ENCODE measurements at regions not wholly inside any gene's neighbourhood (a gene's known extent, or its start where the extent isn't known, plus 50 kb on each side); places are given as distances from the start of the nearest gene placed in this dataset.

DNA sequence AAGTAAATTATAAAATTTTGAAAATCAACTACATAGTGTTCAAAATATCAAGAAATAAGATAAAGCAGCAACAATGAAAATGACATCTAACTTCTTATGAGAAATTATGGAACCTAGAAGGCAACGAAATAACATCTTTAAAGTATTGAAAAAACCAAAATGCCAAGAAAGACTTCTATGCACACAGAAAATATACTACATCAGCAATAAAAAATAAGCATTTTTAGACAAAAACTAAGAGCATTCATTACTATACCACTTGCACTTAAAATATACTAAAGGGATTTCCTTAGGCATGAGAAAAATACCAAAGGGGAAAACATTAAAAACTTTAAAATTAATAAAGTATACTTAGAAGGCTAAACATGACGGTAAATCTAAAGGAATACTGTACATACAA, 556.3 kb downstream of the NUP35 start:
- H3K4me1 Mint-ChIP-seq, result no peaks in the 10 kb centered on the region
- no peaks in the 10 kb centered on the region for H3K27me3 Mint-ChIP-seq (ENCODE audit: low read depth)
- peaks cover 7% of the 10 kb centered on the region for H3K9me3 Mint-ChIP-seq
- no peak overlapping the region for H3K27ac Mint-ChIP-seq (ENCODE audit: unreplicated experiment)
- DNase-seq (ENCODE audit: low read depth, low spot score), result no peak
- TF ChIP-seq, protein P1, sequence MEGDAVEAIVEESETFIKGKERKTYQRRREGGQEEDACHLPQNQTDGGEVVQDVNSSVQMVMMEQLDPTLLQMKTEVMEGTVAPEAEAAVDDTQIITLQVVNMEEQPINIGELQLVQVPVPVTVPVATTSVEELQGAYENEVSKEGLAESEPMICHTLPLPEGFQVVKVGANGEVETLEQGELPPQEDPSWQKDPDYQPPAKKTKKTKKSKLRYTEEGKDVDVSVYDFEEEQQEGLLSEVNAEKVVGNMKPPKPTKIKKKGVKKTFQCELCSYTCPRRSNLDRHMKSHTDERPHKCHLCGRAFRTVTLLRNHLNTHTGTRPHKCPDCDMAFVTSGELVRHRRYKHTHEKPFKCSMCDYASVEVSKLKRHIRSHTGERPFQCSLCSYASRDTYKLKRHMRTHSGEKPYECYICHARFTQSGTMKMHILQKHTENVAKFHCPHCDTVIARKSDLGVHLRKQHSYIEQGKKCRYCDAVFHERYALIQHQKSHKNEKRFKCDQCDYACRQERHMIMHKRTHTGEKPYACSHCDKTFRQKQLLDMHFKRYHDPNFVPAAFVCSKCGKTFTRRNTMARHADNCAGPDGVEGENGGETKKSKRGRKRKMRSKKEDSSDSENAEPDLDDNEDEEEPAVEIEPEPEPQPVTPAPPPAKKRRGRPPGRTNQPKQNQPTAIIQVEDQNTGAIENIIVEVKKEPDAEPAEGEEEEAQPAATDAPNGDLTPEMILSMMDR (conservative IDR thresholded peaks at IDR 0.05), result no peak
- no peaks in the 10 kb centered on the region for H3K36me3 Mint-ChIP-seq (ENCODE audit: low read depth)
- H3K4me3 Mint-ChIP-seq, result no peak overlapping the region

DNA sequence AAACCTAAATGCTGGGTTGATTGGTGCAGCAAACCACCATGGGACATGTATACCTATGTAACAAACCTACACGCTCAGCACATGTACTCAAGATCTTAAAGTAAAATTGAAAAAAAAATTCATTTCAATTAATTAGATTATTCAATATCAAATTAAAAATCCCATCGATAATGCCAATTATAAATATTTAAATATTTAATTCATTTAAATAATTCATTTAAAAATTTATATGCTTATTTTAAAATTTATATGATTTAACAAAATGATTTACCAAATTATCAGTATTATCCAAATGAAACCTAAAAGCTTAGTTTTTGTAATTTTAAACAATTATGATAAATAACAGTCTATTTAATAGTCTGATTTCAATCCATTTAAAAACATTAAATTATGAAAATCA, 560.4 kb downstream of the NUP35 start:
- no peak overlapping the region for H3K4me3 Mint-ChIP-seq
- H3K27me3 Mint-ChIP-seq (ENCODE audit: low read depth), result no peaks in the 10 kb centered on the region
- H3K36me3 Mint-ChIP-seq (ENCODE audit: low read depth), result no peaks in the 10 kb centered on the region
- H3K9me3 Mint-ChIP-seq, result peaks cover 11% of the 10 kb centered on the region
- no peak overlapping the region for H3K27ac Mint-ChIP-seq (ENCODE audit: unreplicated experiment)
- DNase-seq (ENCODE audit: low read depth, low spot score), result no peak
- TF ChIP-seq, protein P1 (conservative IDR thresholded peaks at IDR 0.05), result no peak
- H3K4me1 Mint-ChIP-seq, result no peaks in the 10 kb centered on the region

DNA sequence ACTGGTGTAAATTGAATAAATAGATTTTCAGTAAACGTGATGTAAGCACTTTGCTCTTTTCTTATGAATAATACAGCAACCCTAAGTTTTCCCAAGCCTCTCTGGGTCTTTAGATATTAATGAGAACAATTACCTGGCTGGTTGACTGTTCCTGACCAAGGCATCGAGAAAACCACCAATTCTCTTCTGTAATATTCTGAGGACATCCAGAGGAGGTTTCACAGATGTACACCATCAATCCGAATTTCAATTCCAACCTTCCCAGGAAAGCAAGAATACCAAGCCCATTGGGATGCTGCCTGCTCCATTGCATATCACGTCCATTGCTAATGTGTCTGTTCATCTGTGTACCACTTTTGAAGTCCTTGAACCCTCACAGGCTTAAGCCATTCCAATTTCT, 571.8 kb downstream of the NUP35 start:
- TF ChIP-seq, protein P1 (conservative IDR thresholded peaks at IDR 0.05), result no peak
- no peaks in the 10 kb centered on the region for H3K36me3 Mint-ChIP-seq (ENCODE audit: low read depth)
- no peak for DNase-seq (ENCODE audit: low read depth, low spot score)
- H3K27ac Mint-ChIP-seq (ENCODE audit: unreplicated experiment), result no peak overlapping the region
- no peaks in the 10 kb centered on the region for H3K27me3 Mint-ChIP-seq (ENCODE audit: low read depth)
- peaks cover 5% of the 10 kb centered on the region for H3K9me3 Mint-ChIP-seq
- no peak overlapping the region for H3K4me3 Mint-ChIP-seq
- H3K4me1 Mint-ChIP-seq, result no peaks in the 10 kb centered on the region

DNA sequence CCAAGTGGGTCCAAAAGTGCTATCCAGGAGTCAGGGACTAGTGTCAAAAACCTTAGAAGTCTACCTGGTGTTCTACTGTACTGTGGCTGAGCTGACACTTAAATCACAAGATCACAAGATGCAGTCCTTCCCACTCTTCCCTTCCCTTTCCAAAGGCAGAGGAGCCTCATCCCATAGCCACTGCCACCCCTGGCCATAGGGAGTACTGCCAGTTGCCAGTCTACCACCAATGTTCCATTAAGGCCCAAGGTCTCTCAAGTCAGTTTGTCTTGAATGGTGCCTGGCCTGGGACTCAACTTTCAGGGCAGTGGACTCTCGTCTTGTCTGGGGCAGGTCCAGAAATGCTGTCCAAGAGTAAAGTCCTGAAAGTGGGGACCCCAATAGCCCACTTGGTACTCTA, 585.6 kb downstream of the NUP35 start:
- H3K9me3 Mint-ChIP-seq, result peaks cover 4% of the 10 kb centered on the region
- no peaks in the 10 kb centered on the region for H3K27me3 Mint-ChIP-seq (ENCODE audit: low read depth)
- TF ChIP-seq, protein P1 (conservative IDR thresholded peaks at IDR 0.05), result no peak
- H3K4me1 Mint-ChIP-seq, result no peaks in the 10 kb centered on the region
- peak overlapping the region; percentile 47 for H3K27ac Mint-ChIP-seq (ENCODE audit: unreplicated experiment)
- no peak overlapping the region for H3K4me3 Mint-ChIP-seq
- no peaks in the 10 kb centered on the region for H3K36me3 Mint-ChIP-seq (ENCODE audit: low read depth)
- no peak for DNase-seq (ENCODE audit: low read depth, low spot score)

DNA sequence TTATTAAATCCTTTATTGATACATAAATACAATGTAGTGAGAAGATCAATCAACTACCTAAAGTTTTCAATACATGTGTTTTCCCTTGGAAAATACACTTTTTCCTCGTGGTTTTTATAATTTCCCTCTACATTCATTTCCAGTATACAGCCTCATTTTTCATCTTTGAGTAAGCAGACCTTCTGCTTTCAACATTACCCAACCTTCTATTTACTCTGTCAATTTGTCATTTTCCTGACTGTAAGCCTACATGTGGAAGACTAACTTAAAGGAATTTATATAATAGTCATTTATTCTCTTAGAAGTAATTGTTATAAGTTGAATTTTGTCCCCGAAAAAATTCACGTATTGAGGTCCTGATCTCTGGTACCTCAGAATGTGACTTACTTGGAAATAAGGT, 594.0 kb downstream of the NUP35 start:
- no peaks in the 10 kb centered on the region for H3K27me3 Mint-ChIP-seq (ENCODE audit: low read depth)
- H3K36me3 Mint-ChIP-seq (ENCODE audit: low read depth), result no peaks in the 10 kb centered on the region
- no peaks in the 10 kb centered on the region for H3K9me3 Mint-ChIP-seq
- no peak overlapping the region for H3K4me3 Mint-ChIP-seq
- no peaks in the 10 kb centered on the region for H3K4me1 Mint-ChIP-seq
- no peak for DNase-seq (ENCODE audit: low read depth, low spot score)
- TF ChIP-seq, protein P1 (conservative IDR thresholded peaks at IDR 0.05), result no peak
- no peak overlapping the region for H3K27ac Mint-ChIP-seq (ENCODE audit: unreplicated experiment)

DNA sequence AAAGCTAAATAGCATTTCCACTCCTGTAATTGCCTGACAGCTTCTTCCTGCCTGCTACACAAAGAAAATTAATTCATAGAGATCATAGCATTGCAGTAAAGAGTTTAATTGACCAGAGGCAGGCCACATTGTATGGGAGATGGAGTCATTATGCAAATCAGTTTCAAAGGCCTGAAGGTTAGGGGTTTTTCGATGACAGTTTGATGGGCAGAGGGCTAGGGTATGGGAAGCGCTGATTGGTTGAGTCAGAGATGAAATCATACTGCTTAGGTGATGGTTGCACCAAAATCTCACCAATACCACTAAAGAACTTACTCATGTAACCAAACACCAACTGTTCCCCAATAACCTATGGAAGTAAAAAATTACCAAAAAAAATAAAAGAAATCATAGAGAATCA, 599.0 kb downstream of the NUP35 start:
- Mint-ChIP-seq H3K27me3 (ENCODE audit: low read depth) (no peaks in the 10 kb centered on the region), H3K4me3 (no peak overlapping the region), H3K36me3 (ENCODE audit: low read depth) (no peaks in the 10 kb centered on the region), H3K27ac (ENCODE audit: unreplicated experiment) (no peak overlapping the region), H3K4me1 (no peaks in the 10 kb centered on the region), H3K9me3 (no peaks in the 10 kb centered on the region)
- no peak for DNase-seq (ENCODE audit: low read depth, low spot score)
- TF ChIP-seq, protein P1 (conservative IDR thresholded peaks at IDR 0.05), result no peak

All from neural crest cell (in vitro differentiated cells).